ENCODE measurements at regions not wholly inside any gene's neighbourhood (a gene's known extent, or its start where the extent isn't known, plus 50 kb on each side); places are given as distances from the start of the nearest gene placed in this dataset.

DNA sequence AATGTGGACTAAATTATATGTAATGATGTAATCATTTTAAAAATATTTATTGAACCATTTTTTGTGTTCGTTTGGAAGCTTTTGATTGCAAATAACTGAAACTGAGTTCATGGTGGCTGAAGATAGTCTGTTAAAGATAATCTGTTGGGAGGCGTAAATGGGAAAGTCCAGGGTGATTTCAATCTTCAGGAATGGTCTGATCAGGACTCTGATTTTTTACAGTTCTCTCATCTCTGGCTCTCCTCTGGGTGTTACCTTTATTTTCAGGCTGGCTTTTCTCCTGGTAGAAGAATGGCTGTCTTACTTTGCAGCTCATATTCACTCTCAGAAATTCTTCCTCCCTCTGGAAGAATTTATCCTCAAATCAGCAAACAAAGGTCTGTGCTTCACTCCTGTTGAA lies 199.0 kb upstream of the LEF1 start:
- no peaks in the 10 kb centered on the region for H3K4me1 ChIP-seq (ENCODE audit: insufficient read depth)
- H3K4me2 ChIP-seq: no peak overlapping the region
- no peaks in the 10 kb centered on the region for H3K9me2 ChIP-seq (replicated peaks; ENCODE audit: insufficient read depth)
- WGBS (ENCODE audit: low lambda C conversion rate, missing lambda C conversion rate): 89% methylated on average over 2 of the region's 2 CpGs
- DNase-seq (ENCODE audit: low spot score): no peak
- H3K4me3 ChIP-seq: no peak overlapping the region
- H3K27me3 ChIP-seq: peaks cover 10% of the 10 kb centered on the region
- no peaks in the 10 kb centered on the region for H3K9me3 ChIP-seq (ENCODE audit: low read depth)
- no peaks in the 10 kb centered on the region for H3K36me3 ChIP-seq (replicated peaks; ENCODE audit: insufficient read depth, low read depth)
- no peaks in the 10 kb centered on the region for H4K20me1 ChIP-seq (ENCODE audit: insufficient read depth, poor library complexity, severe bottlenecking)
- no peaks in the 10 kb centered on the region for H3K79me2 ChIP-seq
- H3K27ac ChIP-seq: no peak overlapping the region
- TF ChIP-seq EZH2phosphoT487 (IDR thresholded peaks at IDR 0.05; ENCODE audit: low read depth, severe bottlenecking, unreplicated experiment): no peak
- no peak for TF ChIP-seq EZH2 (IDR thresholded peaks at IDR 0.05; ENCODE audit: borderline replicate concordance)
- TF ChIP-seq, protein P1, sequence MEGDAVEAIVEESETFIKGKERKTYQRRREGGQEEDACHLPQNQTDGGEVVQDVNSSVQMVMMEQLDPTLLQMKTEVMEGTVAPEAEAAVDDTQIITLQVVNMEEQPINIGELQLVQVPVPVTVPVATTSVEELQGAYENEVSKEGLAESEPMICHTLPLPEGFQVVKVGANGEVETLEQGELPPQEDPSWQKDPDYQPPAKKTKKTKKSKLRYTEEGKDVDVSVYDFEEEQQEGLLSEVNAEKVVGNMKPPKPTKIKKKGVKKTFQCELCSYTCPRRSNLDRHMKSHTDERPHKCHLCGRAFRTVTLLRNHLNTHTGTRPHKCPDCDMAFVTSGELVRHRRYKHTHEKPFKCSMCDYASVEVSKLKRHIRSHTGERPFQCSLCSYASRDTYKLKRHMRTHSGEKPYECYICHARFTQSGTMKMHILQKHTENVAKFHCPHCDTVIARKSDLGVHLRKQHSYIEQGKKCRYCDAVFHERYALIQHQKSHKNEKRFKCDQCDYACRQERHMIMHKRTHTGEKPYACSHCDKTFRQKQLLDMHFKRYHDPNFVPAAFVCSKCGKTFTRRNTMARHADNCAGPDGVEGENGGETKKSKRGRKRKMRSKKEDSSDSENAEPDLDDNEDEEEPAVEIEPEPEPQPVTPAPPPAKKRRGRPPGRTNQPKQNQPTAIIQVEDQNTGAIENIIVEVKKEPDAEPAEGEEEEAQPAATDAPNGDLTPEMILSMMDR (IDR thresholded peaks at IDR 0.05; ENCODE audit: poor library complexity): no peak
- H2AFZ ChIP-seq: no peak overlapping the region

DNA sequence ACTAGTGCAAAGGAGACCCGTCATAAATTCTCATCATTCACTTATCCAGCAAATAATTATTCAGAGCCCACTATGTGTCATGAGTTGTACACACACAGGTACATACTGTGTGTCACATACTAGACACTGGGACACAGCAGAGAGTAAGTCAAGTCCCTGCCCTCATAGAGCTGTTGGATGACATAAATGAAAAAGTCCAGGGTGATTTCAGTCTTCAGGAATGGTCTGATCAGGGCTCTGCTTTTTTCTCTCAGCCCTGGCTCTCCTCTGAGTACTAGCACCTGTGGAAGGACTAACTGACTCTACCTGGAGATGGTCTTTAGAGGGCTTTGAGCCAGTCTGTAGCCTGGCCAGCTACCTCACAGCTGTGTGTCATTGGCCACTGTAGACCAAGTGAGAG lies 198.0 kb upstream of the LEF1 start:
- peaks cover 10% of the 10 kb centered on the region for H3K27me3 ChIP-seq
- DNase-seq (ENCODE audit: low spot score): no peak
- TF ChIP-seq EZH2 (IDR thresholded peaks at IDR 0.05; ENCODE audit: borderline replicate concordance): no peak
- TF ChIP-seq, protein P1 (IDR thresholded peaks at IDR 0.05; ENCODE audit: poor library complexity): no peak
- no peak for TF ChIP-seq EZH2phosphoT487 (IDR thresholded peaks at IDR 0.05; ENCODE audit: low read depth, severe bottlenecking, unreplicated experiment)
- H3K36me3 ChIP-seq (replicated peaks; ENCODE audit: insufficient read depth, low read depth): no peaks in the 10 kb centered on the region
- H3K9me2 ChIP-seq (replicated peaks; ENCODE audit: insufficient read depth): no peaks in the 10 kb centered on the region
- WGBS (ENCODE audit: low lambda C conversion rate, missing lambda C conversion rate): 88% methylated on average over 1 of the region's 1 CpG
- no peak overlapping the region for H3K4me3 ChIP-seq
- H3K4me1 ChIP-seq (ENCODE audit: insufficient read depth): peaks cover 2% of the 10 kb centered on the region
- H3K4me2 ChIP-seq: no peak overlapping the region
- H3K9me3 ChIP-seq (ENCODE audit: low read depth): no peaks in the 10 kb centered on the region
- H3K27ac ChIP-seq: no peak overlapping the region
- no peaks in the 10 kb centered on the region for H3K79me2 ChIP-seq
- no peak overlapping the region for H2AFZ ChIP-seq
- no peaks in the 10 kb centered on the region for H4K20me1 ChIP-seq (ENCODE audit: insufficient read depth, poor library complexity, severe bottlenecking)

DNA sequence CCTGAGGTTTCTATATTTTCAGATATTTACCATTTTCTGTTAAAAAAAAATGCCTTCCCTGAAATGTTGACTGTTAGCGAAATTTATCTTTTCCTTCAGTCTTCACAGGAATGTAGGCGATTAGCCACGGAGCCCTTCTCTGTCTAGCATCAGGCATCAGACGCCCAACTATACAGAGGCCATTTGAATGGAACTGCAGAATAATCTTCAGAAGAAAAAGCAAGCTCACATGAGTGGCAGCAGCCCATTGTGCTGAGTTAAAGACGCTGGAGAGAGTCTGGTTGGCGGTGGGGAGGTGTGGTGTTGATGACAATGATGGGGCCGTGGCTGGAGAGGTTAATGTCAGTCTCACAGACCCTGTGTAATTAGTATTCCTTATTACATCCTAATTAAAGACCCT lies 196.8 kb upstream of the LEF1 start:
- DNase-seq (ENCODE audit: low spot score): no peak
- Histone ChIP-seq H3K4me2 (no peak overlapping the region), H3K9me3 (ENCODE audit: low read depth) (no peaks in the 10 kb centered on the region), H3K27me3 (peaks cover 4% of the 10 kb centered on the region), H3K9me2 (replicated peaks; ENCODE audit: insufficient read depth) (no peaks in the 10 kb centered on the region), H3K27ac (no peak overlapping the region), H3K4me3 (no peak overlapping the region), H3K4me1 (ENCODE audit: insufficient read depth) (peaks cover 13% of the 10 kb centered on the region), H3K79me2 (no peaks in the 10 kb centered on the region), H2AFZ (no peak overlapping the region), H4K20me1 (ENCODE audit: insufficient read depth, poor library complexity, severe bottlenecking) (no peaks in the 10 kb centered on the region), H3K36me3 (replicated peaks; ENCODE audit: insufficient read depth, low read depth) (no peaks in the 10 kb centered on the region)
- 40% methylated on average over 7 of the region's 7 CpGs for WGBS (ENCODE audit: low lambda C conversion rate, missing lambda C conversion rate)
- no peak for TF ChIP-seq EZH2 (IDR thresholded peaks at IDR 0.05; ENCODE audit: borderline replicate concordance)
- TF ChIP-seq, protein P1 (IDR thresholded peaks at IDR 0.05; ENCODE audit: poor library complexity): no peak
- TF ChIP-seq EZH2phosphoT487 (IDR thresholded peaks at IDR 0.05; ENCODE audit: low read depth, severe bottlenecking, unreplicated experiment): no peak

DNA sequence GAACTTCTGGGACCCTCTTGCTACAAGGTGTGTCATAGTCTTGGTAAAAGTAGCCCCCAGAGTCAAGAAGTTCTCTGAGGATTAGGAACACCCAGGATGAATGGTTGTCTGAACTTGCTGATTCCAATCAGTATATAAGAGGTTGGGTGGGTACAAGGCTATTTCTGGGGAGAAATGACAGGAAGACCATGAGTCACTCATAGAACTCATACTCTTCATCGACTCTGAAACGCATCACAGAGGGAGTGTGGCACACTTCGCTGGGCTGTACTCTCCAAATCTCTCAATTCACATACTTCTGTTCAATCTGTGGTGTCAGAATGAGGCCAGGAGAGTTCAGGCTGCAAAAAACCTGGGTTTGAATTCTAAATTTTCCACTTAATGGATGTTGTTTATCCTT lies 193.2 kb upstream of the LEF1 start:
- no peak overlapping the region for H2AFZ ChIP-seq
- H3K4me2 ChIP-seq: peak overlapping the region; percentile 61

More for the DNA sequence above, 193.2 kb upstream of the LEF1 start:
- H3K9me2 ChIP-seq (replicated peaks; ENCODE audit: insufficient read depth): no peaks in the 10 kb centered on the region
- H3K27ac ChIP-seq: peak overlapping the region; percentile 35
- no peaks in the 10 kb centered on the region for H3K9me3 ChIP-seq (ENCODE audit: low read depth)
- DNase-seq (ENCODE audit: low spot score): no peak
- TF ChIP-seq EZH2 (IDR thresholded peaks at IDR 0.05; ENCODE audit: borderline replicate concordance): no peak
- WGBS (ENCODE audit: low lambda C conversion rate, missing lambda C conversion rate): 93% methylated on average over 3 of the region's 3 CpGs
- peaks cover 14% of the 10 kb centered on the region for H3K4me1 ChIP-seq (ENCODE audit: insufficient read depth)
- H3K4me3 ChIP-seq: no peak overlapping the region
- no peaks in the 10 kb centered on the region for H4K20me1 ChIP-seq (ENCODE audit: insufficient read depth, poor library complexity, severe bottlenecking)
- H3K27me3 ChIP-seq: no peaks in the 10 kb centered on the region
- H3K79me2 ChIP-seq: no peaks in the 10 kb centered on the region
- no peaks in the 10 kb centered on the region for H3K36me3 ChIP-seq (replicated peaks; ENCODE audit: insufficient read depth, low read depth)
